Fibroblast of gingiva (primary cell): ENCODE measurements at regions not wholly inside any gene's neighbourhood (a gene's known extent, or its start where the extent isn't known, plus 50 kb on each side); places are given as distances from the start of the nearest gene placed in this dataset.

ENCODE experiments used
- DNase-seq: peaks from one replicate; pipeline ENCODE4 v3.0.0-alpha.2; 2011; ENCODE audit warnings: low read depth

- DNase-seq = no peak
These were observed 552.1 kb downstream of the DCDC2C start for GRCh38 chr2:4255491-4255890.

DNA sequence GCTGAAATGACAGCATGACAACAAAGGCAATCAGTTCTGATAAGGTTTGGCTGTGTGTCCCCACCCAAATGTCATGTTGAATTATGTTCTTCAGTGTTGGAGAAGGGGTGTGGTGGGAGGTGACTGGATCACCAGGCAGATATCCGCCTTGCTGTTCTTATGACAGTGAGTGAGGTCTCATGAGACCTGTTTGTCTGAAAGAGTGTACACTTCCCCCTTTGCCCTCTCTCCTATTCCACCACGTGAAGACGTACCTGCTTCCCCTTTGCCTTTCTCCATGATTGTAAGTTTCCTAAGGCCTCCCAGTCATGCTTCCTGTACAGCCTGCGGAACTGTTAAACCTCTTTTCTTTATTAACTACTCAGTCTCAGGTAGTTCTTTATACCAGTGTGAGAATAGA lies 553.0 kb downstream of the DCDC2C start:
- DNase-seq = no peak

DNA sequence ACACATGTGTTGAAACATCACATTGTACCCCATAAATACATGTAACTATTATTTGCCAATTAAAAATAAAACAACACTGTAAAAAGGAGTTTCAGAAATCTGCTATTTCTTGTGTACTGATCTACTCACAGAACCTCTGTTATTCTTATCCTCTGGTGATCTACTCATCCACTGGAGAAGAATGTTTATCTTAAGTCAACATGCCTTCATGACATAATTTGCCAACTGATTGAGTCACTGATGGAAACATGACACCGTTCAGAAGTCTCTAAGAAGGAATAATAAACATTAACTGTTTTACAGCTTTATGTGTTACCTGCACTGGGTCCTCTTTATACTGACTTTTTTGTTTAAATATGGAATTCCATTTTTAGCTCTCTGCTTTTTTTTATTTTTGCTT lies 555.2 kb downstream of the DCDC2C start:
- no peak for DNase-seq

DNA sequence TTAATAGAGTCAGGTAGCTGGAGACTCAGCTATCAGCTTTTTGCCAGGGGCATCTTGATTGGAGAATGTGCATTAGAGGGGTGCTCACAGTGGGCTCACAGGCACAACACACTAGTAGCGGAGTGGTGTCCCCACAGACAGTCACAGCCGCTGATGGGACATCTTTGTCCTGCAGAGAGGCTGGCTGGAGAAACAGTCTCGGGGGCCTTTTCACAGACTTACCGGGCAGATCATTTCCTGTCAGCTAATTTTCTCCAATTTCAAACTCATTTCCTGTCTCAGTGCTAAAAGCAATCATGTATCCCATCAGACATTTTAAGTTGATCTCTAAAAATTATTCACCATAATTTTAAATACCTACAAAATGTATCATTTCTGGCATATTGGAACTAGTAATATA lies 562.6 kb downstream of the DCDC2C start:
- no peak for DNase-seq

DNA sequence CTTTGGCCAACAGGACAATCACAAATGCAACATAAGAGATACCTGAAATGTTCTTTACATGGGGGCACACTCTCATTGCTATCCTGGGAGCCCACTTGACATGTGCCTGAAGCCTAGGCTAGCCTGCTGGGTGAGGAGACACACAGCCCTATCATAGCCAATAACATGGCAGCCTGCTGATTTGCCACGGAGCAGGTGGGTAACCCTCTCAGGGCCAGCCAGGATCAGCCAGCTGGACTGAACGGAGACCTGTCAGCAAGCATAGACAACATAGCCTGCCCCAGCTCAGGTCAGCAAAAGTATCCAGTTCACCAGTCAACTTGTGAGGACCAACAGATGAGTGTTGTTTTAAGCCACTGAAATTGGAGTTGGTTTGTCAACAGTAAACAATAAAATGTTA lies 566.5 kb downstream of the DCDC2C start:
- DNase-seq = no peak

DNA sequence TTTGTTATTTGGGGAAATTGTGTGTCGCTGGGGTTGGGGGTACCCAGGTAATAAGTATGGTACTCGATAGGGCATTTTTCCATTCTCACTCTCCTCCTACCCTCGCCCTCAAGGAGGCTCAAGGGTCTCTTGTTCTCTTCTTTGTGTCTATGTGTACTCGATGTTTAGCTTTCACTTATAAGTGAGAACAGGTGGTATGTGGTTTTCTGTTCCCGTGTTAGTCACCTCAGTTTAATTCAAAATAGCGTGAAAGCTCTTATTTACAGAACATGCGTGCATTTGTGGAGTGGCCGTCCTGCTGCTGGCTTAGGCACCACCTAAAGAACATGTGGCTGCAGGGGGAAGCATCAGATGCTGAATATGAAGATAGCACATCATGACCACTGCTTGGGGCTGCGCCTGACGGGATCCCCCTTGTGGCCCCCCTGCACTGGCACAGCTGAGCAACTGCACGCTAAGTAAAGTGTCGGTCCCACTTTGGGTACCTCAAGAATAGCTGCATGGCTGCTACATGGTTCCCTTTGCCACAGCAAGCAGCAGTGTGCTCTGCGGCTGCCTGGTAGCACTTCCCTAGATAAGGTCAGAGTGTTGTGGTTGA lies 569.0 kb downstream of the DCDC2C start:
- no peak for DNase-seq

DNA sequence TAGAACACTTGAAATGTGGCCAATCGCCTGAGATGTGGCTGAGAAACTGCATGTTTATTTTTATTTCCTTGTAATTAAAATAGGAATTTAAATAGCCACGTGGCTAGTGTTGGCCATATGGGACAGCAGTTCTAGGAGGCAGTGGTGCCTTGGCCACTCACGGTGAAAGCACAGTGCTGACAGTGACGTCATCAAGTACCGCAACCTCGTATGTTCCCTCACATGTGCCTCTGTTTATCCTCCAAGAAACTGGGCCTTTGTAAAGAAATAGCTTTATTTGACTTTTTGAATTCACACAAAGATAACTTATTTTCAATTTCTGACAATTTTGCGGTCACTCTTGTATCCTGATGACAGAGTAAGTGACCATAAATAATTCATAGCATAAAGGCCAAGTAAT lies 575.0 kb downstream of the DCDC2C start:
- DNase-seq = no peak

DNA sequence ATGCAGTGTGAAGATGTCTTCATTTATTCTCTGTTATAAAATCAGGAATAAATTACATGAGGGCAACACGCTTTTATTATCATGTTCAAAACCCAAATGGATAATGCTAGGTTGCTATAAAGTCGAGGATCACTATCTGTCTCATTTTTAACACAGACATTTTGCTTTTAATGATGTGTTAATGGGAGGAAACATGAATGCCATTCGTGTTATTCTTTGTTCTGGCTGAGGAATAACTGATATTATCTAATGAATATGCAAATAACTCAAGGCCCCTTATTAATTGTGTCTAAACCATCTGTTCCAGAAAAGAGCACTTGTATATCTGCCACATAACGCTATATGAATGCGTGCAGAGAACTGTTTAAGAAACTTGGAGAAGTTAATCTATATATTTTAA lies 576.1 kb downstream of the DCDC2C start:
- no peak for DNase-seq

DNA sequence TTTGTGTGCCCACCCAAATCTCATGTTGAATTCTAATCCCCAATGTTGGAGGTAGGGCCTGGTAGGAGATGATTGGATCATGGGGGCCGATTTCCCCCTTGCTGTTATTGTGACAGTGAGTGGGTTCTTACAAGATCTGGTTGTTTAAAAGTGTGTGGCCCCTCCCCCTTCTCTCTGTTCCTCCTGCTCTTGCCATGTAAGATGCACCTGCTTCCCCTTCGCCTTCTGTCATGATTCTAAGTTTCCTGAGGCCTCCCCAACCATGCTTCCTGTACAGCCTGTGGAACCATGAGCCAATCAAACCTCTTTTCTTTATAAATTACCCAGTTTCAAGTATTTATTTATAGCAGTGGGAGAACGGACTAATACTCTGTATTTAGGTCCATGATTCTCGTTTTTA lies 588.1 kb downstream of the DCDC2C start:
- no peak for DNase-seq

- no peak for DNase-seq
These were observed 592.3 kb downstream of the DCDC2C start for GRCh38 chr2:4295680-4296079.

- DNase-seq = no peak
These were observed 597.2 kb downstream of the DCDC2C start for GRCh38 chr2:4300616-4301015.

DNA sequence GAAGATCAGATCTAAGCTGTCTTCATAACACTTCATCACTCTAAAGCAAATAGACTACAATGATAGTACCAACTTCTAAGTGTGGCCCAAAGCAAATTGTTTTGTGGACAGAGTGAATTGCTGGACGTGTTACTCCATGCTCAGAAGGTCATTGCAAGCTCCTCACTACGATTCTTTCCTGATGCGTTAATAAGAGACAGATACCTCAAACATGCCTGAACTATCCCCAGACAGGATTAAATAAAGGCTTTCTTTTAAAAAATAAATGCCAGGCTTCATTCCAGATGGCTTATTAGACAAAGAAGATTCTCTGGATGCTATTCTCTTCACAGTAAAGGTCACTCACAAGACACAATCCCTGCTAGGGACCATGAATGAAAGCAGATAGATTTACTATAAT lies 621.2 kb downstream of the DCDC2C start:
- no peak for DNase-seq

DNA sequence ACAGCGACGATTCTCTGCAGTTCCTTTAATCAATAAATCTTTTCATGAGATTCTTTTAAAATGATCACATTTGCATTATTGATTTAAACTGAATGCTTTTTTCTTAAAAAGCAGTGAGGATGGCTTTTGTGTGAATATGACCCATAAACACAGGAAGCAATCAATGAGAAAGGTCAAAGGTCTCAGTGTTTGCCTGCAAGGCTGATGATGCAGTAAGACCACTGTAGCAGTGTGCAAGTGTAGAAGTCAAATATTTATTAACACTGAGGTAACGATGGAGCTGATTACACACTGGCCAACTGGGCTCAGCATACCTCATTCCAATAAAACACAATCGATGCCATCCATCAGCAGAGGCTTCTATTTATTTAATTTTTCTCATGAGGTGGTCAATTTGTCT lies 633.5 kb downstream of the DCDC2C start:
- DNase-seq = no peak

DNA sequence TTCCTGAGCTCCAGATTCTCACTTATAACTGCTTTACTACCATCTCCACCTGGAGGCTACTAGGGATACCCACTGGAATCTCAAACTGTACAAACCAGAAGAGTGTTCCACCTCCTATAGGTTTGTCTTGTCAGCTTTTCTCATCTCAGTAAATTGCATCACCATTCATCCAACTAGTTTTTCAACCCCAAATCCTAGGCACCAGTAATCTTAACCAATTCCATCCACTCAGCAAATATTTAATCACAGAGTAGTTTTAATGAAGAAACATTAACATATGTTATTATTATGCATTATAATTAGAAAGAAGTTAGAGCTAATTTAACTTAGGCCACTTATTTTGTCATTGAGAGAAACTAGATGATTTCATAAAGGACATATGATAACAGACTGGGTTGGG lies 635.0 kb downstream of the DCDC2C start:
- DNase-seq = no peak

DNA sequence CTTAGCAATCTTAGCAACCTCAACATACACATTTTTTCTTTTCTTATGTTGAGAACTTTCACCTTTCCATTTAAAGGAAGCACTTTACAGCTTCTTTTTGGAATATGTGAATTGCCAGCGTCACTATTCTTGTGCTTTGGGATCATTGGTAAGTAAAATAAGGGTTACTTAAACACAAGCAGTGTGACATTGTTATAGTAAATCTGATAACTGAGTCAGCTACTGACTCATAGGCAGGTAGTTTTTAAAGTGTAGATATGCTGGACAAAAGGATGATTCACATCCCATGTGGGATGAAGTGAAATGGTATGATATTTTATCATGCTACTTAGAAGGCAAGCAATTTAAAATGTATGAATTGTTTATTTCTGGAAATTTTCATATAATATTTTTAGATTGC lies 637.2 kb downstream of the DCDC2C start:
- DNase-seq = no peak

DNA sequence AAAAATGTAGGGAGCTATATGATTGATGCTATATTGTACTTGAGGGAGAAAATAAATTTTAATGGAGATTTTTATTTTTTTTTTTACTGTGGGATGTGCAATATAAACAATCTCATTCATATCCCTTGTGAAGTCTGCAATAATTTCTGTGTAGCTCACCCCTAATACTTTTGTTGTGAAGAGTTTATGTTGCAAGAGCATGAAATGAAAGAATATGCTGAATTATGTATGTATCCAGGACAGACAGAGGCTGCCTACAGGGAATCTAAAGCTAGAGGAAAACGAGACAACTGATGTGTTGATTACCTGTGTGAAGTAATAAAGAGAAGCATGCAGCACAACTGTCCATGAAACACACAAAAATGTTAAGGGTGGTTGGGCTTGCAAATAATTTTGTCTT lies 643.3 kb downstream of the DCDC2C start:
- no peak for DNase-seq

DNA sequence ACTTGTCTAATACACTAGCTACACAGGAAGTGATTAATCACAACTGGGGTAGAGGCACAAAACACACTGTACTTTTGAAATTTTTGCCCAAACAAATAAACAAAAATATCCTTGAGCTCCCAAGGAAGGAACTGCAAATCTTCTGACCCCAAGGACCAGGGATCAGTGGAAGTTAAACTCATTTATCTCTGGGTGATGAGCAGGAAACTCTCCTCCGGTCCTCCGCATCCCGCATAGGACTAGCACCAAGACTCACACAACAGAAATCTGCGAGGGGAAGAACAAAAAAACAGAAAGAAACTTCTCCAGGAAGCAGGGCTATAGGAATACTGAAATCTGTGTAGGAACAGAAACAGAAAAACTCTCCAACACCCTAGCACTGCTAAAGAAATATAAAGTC lies 650.3 kb downstream of the DCDC2C start:
- no peak for DNase-seq

- no peak for DNase-seq
These were observed 650.8 kb downstream of the DCDC2C start for GRCh38 chr2:4354164-4354563.

DNA sequence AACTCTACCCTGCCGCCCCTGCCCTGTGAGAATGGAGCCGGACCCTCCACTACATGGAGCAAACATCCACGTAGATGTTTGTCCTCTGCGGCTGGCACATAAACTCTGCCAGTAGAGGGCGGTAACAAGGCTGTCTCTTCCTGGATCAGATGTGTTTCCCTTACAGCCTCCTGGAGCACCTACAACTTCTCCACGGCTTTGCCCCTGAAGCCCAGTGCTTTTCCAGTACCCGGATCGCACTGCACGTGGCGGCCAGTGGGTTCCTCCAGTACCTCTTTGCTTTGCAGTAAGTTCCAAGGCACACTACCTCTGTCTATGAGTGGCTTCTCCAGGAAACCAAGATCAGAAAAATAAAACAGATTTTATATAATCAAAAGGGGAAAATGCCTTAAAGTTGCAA lies 651.3 kb downstream of the DCDC2C start:
- DNase-seq = no peak

DNA sequence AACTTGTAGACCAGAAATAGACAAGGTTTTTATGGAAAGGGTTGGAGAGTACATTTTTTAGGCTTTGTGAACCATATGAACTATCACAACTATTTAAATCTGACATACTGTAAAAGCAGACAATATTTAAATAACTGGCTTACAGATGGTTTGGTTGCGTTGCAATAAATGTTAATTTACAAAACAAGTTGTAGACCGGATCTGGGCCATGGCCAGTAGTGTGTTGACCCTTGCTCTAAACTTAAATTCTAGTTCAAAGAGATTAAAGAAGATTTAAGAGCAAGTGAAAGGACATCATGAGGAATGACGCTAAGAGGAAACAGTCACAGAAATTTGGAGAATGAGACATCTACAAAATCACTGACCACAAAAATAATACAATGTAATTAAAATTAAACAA lies 652.7 kb downstream of the DCDC2C start:
- DNase-seq = no peak

DNA sequence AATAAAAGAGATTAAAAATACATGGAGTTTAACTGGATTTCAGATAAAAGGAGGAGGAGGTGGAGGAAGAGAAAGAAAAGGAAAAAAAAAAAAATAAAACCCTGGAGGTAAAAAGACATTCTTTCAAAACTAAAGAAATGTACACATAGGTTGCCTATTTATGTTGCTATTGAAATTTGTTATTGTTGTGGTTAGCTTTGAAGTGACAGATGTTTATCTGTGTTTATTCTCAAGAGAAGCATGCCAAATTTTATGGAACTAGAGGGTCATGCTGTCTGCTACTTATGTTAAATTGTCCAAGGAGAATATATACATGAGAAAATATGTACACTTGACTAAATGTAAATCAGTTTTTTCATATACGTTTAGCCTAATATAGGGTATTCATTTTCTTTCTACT lies 653.2 kb downstream of the DCDC2C start:
- DNase-seq = no peak

DNA sequence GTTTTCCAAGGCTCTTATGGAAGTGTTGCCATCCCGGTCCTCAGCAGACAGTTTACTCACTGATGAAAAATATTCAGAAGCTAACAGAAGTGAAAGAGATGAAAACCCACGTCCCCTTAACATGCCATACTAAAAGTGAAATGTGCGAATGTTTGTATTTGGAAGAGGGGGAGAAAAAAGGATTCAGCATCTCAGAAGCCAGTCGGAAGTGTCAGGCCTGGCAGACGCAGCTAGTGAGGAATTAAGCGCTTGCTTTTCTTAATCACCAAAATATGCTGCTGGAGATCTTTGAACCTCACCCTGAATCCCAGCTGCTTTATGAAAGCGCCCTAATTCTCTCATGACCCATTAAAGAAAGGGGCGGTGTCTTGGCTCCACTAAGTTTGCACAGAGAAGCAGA lies 653.7 kb downstream of the DCDC2C start:
- DNase-seq = no peak

DNA sequence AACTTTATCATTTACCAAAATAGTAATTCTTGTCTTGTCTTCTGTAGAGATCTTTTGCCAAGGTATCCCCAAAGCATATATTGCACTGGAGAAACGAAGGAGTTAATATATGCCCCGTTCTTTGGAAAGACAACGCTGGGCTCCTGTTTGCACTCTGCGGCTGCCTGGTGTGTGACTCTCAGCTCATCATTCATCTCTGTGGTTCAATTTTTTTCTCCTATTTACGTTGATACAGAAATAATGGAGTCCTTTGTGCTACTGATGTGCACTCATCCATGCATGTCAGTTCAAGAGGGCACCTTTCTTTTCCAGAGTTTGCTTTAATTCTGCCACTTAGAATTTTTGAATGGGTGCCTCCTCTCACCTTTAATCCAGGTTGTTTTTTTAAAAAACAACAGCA lies 655.5 kb downstream of the DCDC2C start:
- DNase-seq = no peak

GRCh38 chr2:4368907-4369306 lies 665.5 kb downstream of the DCDC2C start:
- DNase-seq = no peak

GRCh38 chr2:4369826-4370419 lies 666.5 kb downstream of the DCDC2C start:
- no peak for DNase-seq
